NCI-H82 treated with DMSO at 0.1 percent for 48 hours (cell line): ENCODE measurements at regions not wholly inside any gene's neighbourhood (a gene's known extent, or its start where the extent isn't known, plus 50 kb on each side); places are given as distances from the start of the nearest gene placed in this dataset.

ENCODE experiments used
- DNase-seq: peaks from one replicate; lab custom pipeline; 2025; ENCODE audit not compliant: unreplicated experiment; lab: John Stamatoyannopoulos, UW

DNA sequence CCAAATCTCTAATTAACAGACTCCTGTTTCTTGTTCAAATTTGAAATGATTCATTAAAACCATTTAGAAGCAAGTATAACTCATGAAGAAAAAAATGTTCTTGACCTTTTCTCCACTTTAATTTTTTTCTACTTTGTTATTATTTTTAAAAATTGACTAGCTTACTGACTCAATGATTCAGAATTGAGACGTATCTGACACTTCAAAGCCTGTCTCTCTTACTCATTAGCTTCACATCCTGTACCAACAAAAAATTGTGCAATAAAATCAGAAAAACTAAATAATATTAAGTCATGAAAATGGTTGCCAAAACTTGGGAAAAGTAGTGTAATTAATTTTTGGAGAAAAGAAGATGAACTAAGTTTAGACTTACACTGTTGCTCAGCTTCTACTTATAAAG, 331.2 kb downstream of the SLC16A7 start:
- no peak for DNase-seq

- DNase-seq, result no peak
Observed at GRCh38 chr12:59928416-59928815, 332.6 kb downstream of the SLC16A7 start.

GRCh38 chr12:59929110-59929509, 333.3 kb downstream of the SLC16A7 start:
- no peak for DNase-seq

GRCh38 chr12:59934486-59934885, 338.7 kb downstream of the SLC16A7 start:
- no peak for DNase-seq

GRCh38 chr12:59936534-59936933, 340.7 kb downstream of the SLC16A7 start:
- DNase-seq, result no peak

DNA sequence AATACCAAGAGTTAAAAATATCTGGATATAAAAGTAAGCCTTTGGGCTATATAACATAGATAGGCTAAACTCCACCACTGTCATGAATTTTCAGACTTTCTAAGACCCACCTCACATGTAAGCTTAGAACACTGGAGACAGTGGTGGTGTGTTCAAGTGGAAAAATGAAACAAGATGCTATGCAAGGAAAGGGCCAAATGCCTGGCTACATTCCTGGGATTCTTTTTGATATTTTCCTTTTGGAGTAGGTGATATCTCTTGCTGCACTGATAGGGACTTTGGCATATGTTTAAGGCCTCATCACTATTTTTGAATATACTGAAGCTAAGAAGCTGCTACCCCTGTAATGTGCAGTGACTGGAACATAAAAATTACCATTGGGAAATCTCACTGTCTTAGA, 341.3 kb downstream of the SLC16A7 start:
- DNase-seq, result no peak

- DNase-seq, result no peak
Observed at GRCh38 chr12:59938190-59938962, 342.5 kb downstream of the SLC16A7 start.

GRCh38 chr12:59940631-59941342, 345.0 kb downstream of the SLC16A7 start:
- no peak for DNase-seq

GRCh38 chr12:59941461-59941860, 345.6 kb downstream of the SLC16A7 start:
- no peak for DNase-seq

DNA sequence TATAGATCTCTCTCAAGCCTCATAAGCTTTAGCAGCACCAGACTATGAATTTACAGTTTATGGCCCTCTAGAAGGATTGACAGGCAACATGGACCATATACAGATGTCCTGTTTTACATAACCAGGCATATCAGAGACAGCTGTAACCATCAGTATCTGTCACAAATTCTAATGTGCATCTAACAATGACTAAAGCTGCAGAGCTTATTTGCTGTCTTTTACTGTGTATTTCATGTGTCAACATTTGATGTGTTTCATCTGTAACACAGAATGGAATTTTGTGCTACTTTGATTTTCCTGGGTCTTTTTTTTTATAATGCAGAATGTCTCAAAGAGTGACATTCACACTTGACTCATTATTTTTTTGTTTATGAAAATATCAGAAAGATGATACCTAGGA, 348.3 kb downstream of the SLC16A7 start:
- no peak for DNase-seq

DNA sequence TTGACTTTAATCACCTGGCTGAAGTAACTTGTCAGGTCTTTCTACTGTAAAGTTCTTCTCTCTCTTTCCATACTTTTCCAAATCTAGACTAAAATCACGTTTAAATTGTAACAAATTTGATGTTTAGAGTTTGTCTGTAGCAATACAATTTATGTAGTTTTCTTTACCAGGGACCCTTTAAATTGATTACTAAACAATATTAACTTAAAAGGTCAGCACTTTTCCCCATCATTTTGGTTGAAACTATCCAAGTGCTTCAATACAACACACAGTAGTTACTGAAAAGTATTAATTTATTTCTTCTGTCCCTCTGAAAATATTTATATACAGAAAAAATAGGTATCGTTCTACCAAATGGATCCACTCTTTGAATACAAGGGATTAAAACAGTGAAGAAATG, 350.8 kb downstream of the SLC16A7 start:
- no peak for DNase-seq

- DNase-seq, result no peak
Observed at GRCh38 chr12:59963546-59963945, 367.7 kb downstream of the SLC16A7 start.

DNA sequence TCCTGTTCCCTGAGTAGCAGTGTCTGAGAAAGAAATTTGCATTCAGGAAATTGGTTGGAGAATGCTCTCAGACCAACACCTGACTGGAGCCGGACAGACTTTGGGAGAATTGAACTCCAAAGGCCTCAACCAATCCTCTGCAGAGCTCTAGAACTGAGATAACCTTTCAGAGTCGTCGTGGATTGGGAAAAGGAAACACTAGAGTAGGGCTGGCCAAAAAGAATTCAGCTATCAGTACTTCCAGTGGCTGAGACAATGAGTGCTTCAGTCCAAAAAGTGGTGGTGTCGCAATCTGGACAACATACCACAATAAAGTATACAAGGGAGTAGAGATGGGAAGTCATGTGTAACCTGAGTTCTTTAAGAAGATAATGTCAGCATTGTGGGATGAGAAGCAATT, 377.1 kb downstream of the SLC16A7 start:
- no peak for DNase-seq

GRCh38 chr12:59973515-59973914, 377.7 kb downstream of the SLC16A7 start:
- no peak for DNase-seq

DNA sequence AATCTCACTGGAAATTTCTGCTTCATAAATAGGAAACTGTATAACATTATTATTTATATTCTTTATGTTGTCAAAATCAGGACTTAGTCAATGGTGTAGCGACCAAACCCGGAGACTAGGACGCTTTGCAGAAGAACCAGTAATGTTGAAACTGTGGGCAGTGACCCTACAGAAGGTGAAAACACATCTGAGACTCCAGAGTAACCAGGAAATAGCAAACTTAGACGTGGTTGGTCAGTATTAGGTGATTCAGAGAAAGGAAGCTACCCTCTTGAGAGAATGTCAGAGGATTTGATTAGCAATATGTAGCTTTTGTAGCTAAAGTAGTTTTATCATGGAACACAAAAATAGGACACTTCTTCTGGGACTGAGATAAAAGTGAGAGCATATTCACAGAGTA, 381.9 kb downstream of the SLC16A7 start:
- DNase-seq, result no peak

GRCh38 chr12:59980476-59980875, 384.6 kb downstream of the SLC16A7 start:
- no peak for DNase-seq

DNA sequence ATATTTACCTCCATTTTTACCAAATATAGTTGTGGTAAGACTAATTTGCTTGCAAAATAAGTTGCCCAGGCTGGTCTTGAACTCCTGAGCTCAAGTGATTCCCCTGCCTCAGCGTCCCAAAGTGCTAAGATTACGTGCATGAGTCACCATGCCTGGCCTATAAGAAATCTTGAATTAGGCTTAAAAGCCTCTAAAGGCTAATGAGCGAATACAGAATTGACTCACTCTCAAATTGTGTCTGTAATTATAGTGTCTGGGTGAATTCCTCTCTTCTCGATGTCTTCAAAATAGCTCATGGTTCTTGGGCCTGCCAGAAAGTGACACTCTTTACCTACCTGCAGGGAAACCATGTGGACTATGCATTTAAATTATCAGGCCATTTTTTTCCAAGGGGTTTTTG, 403.5 kb downstream of the SLC16A7 start:
- DNase-seq, result no peak

DNA sequence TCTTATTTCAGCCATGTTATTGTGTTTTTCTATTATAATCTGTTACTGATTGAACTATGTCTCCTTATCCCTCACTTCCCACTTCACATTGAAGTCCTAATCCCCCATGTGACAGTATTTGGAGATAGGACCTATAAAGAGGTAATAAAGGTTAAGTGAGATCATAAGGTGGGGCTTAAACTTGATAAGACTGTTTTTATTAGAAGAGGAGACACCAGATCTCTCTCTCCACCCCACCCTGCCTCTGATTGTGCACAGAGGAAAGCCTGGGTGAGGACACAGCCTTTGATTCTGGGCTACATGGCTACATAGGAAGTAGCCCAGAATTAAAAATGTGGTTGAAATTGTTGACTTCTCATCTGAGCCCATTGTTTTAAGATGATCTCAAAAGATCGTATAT, 414.7 kb downstream of the SLC16A7 start:
- no peak for DNase-seq

DNA sequence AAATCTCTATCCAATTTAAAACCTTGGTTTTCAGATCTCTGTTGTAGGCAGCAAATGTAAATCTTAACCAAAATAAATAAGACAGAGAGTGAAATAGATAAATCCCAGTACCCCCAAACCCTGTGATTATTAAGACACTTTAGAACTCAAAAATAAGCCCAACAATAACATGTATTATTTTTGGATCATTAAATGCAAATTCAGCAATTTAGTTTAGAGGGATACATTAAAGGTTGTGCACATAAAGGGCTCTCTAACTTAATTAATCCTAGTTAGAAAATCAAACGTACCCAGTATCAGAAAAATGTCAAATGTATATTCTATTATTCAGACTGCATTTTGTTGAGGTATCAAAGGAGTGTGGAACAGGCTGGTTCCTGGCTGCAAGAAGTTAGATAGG, 416.8 kb downstream of the SLC16A7 start:
- DNase-seq, result no peak

DNA sequence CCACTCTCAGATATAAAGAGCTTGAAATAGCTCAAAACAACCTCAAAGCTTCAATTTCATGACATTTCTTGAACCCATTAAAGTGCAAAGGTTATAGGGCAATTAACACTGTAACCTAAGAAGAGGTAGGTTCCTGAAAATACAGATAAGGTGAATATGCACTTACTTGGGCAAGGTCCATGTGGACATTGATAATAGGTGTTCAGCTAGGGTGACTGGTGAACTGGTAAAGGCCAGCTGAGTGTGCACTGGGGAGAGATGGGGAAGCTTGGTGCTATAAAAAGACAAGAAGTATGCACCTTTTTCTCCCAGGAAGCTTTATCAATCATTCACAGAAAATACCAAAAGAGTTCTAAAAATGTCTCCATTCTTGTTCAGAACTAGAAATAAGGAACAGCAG, 418.6 kb downstream of the SLC16A7 start:
- no peak for DNase-seq

GRCh38 chr12:60020068-60020467, 424.2 kb downstream of the SLC16A7 start:
- DNase-seq, result no peak

GRCh38 chr12:60021235-60021634, 425.4 kb downstream of the SLC16A7 start:
- no peak for DNase-seq

DNA sequence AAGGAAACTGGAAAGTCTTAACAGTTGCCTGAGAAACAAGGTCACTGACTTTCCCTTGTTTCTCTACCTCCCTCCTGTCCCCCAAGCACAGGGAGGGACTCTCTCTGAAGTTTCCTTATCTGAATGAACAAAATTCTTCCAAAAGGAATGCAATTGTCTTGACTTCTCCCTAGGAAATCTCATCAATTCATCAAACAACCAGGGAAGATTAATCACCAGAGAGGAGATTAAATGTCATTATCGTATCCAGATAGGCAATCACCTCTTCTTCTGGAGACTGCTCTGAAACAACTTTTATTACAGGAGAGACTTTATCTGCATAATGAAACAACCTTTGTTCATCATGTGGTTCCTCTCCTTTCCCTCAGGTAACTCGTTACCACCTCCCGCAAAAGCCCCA, 431.4 kb downstream of the SLC16A7 start:
- no peak for DNase-seq
